Heart right ventricle (tissue), 16 donors: ENCODE measurements at regions not wholly inside any gene's neighbourhood (a gene's known extent, or its start where the extent isn't known, plus 50 kb on each side); places are given as distances from the start of the nearest gene placed in this dataset.

Source experiments
- ATAC-seq, 8 donors: fragments of 200-7000 bp; cut with Tn5 transposase; one replicate each; pipeline ENCODE4 v1.9.1; 2020; ENCODE audit warnings: mild to moderate bottlenecking in 8 of 8, moderate library complexity in 8 of 8, moderate number of reproducible peaks in 1 of 8
- DNase-seq, 2 donors: peaks; one replicate each; pipeline ENCODE4 v3.0.0-alpha.2; 2020
- H3K27ac ChIP-seq, 10 donors: fragments of 200-600 bp; sonication (generic) in 2 of 10; one replicate each; pipeline versions ENCODE4 v1.5.0 to v1.8.0; 2020 to 2022; ENCODE audit warnings: mild to moderate bottlenecking in 3 of 10
- H3K27me3 ChIP-seq, 7 donors: fragments of 200-600 bp; one replicate each; pipeline ENCODE4 v1.8.0; 2021 to 2022; ENCODE audit warnings: mild to moderate bottlenecking in 2 of 7
- H3K36me3 ChIP-seq, 9 donors: fragments of 200-600 bp; sonication (generic) in 1 of 9; one replicate each; pipeline versions ENCODE4 v1.5.0 to v1.8.0; 2020 to 2022; ENCODE audit warnings: mild to moderate bottlenecking in 2 of 9
- H3K4me1 ChIP-seq, 9 donors: fragments of 200-600 bp; sonication (generic) in 1 of 9; one replicate each; pipeline versions ENCODE4 v1.5.0 to v1.8.0; 2020 to 2022; ENCODE audit warnings: mild to moderate bottlenecking in 4 of 9
- H3K4me3 ChIP-seq, 10 donors: fragments of 200-600 bp; sonication (generic) in 2 of 10; one replicate each; pipeline versions ENCODE4 v1.5.0 to v1.8.0; 2020 to 2022; ENCODE audit warnings: mild to moderate bottlenecking in 7 of 10, moderate library complexity in 2 of 10
- H3K9me3 ChIP-seq, 11 donors: fragments of 200-600 bp in 10 of 11; sonication (generic) in 2 of 11; one replicate each; pipeline versions ENCODE4 v1.5.0 to v1.8.0; 2013 to 2022; ENCODE audit warnings: mild to moderate bottlenecking in 2 of 11, control low read depth in 1 of 11, moderate library complexity in 1 of 11
- CTCF ChIP-seq, 9 donors: fragments of 200-600 bp; sonication (generic) in 2 of 9; IDR thresholded peaks; one replicate each; pipeline versions ENCODE4 v1.5.0 to v1.8.0; 2021 to 2022; ENCODE audit warnings: antibody characterized with exemption in 9 of 9, mild to moderate bottlenecking in 5 of 9, moderate library complexity in 1 of 9
- WGBS, 2 donors: extraction: QIAGEN DNeasy Blood & Tissue Kit; methylation state at CpG; one replicate each; pipeline ENCODE4 v1.1.7; 2013; ENCODE audit warnings: inconsistent platforms in 1 of 2; 5-methylcytosine and 5-hydroxymethylcytosine counted together
- intact Hi-C, 10 donors: fragments of 100-400 bp; cut with DNase I; formaldehyde crosslinking; loops; one replicate each; pipeline versions ENCODE4 v1.11.1 to v1.14.2; 2022
- donor health status: Arrhythmogenic right ventricular cardiomyopathy.
- donor health status: ischemic (EF 13 %, LVEDD 7.1; RV severe dilation, severe dysfunction).
- donor health status: healthy with polysubstance abuse.
- donor health status: DM: no; HTN: yes; CAD: no.
- donor health status: DM: no; HTN: no; CAD: no.
- donor health status: ischemic (EF 25% LVEDD 6.9; RV normal size, moderate dysfunction).
- donor health status: ischemic (EF 25% LVEDD 5.7; RV mildly dilated, moderate dysfunction).
- donor health status: healthy.
- donor health status: DM: yes; HTN: yes; CAD: no.
- donor health status: Ischemic cardiomyopathy.
- donor health status: ischemic (EF 35%, LVEDD 5.7; RV mildly dilated, moderate dysfunction).
- donor health status: nonischemic (EF 11% LVEDD 7.7; RV severe dilation, severe dysfunction).
- donor health status: DM: yes; HTN: yes; CAD: no.
- donor health status: PGD.
- donor health status: ischemic (EF 29% LVEDD 5.4; RV normal size, mild dysfunction).
- donor health status: nonischemic (EF 23%, LVEDD 6.1; RV moderate dilation, normal function).

- H3K9me3 ChIP-seq: no peaks in the 10 kb centered on the region
- TF ChIP-seq CTCF (IDR thresholded peaks at IDR 0.05): no peak
- peaks cover 0 to 8% (median 0%) of the 10 kb centered on the region in 9 donors for H3K4me1 ChIP-seq
- DNase-seq: no peak
- H3K36me3 ChIP-seq: no peaks in the 10 kb centered on the region
- H3K27ac ChIP-seq: no peak overlapping the region
- WGBS, 2 donors: 45 to 49% methylated on average over 5 of the region's 5 CpGs
- intact Hi-C loops: no loop called here
- H3K4me3 ChIP-seq: no peak overlapping the region
- H3K27me3 ChIP-seq: no peaks in the 10 kb centered on the region
- ATAC-seq: peak in 1 of 8 donors; percentile 24
Measured at GRCh38 chr11:109109571-109110315, 312.2 kb upstream of the C11orf87 start.

- Histone ChIP-seq H3K4me3 (no peak overlapping the region), H3K36me3 (no peaks in the 10 kb centered on the region), H3K4me1 (peaks cover 0 to 8% (median 0%) of the 10 kb centered on the region in 9 donors), H3K27ac (no peak overlapping the region), H3K27me3 (no peaks in the 10 kb centered on the region), H3K9me3 (no peaks in the 10 kb centered on the region)
- no peak for TF ChIP-seq CTCF (IDR thresholded peaks at IDR 0.05)
- DNase-seq: no peak
- intact Hi-C loops: no loop called here
- ATAC-seq: no peak
- 53 to 59% methylated on average over 2 of the region's 2 CpGs for WGBS, 2 donors
Measured at GRCh38 chr11:109112261-109112660, 309.7 kb upstream of the C11orf87 start.

GRCh38 chr11:109112821-109113280 lies 309.1 kb upstream of the C11orf87 start:
- Histone ChIP-seq H3K9me3 (no peaks in the 10 kb centered on the region), H3K36me3 (no peaks in the 10 kb centered on the region), H3K27me3 (no peaks in the 10 kb centered on the region), H3K4me1 (peaks cover 0 to 8% (median 0%) of the 10 kb centered on the region in 9 donors), H3K4me3 (no peak overlapping the region), H3K27ac (no peak overlapping the region)
- peak in 1 of 2 donors; percentile 17 for DNase-seq
- WGBS, 2 donors: 29 to 41% methylated on average over 7 of the region's 7 CpGs
- peak in 2 of 8 donors; percentile 47 to 57 for ATAC-seq
- no peak for TF ChIP-seq CTCF (IDR thresholded peaks at IDR 0.05)
- intact Hi-C loops: no loop called here

- ATAC-seq (no peak), DNase-seq (no peak)
- Histone ChIP-seq H3K27ac (no peak overlapping the region), H3K36me3 (no peaks in the 10 kb centered on the region), H3K27me3 (no peaks in the 10 kb centered on the region), H3K4me3 (no peak overlapping the region), H3K4me1 (peaks cover 0 to 14% (median 0%) of the 10 kb centered on the region in 9 donors), H3K9me3 (no peaks in the 10 kb centered on the region)
- TF ChIP-seq CTCF (IDR thresholded peaks at IDR 0.05): no peak
- intact Hi-C loops: no loop called here
- 76 to 82% methylated on average over 3 of the region's 3 CpGs for WGBS, 2 donors
Measured at GRCh38 chr11:109120341-109120740, 301.6 kb upstream of the C11orf87 start.
